ENCODE measurements at regions not wholly inside any gene's neighbourhood (a gene's known extent, or its start where the extent isn't known, plus 50 kb on each side); places are given as distances from the start of the nearest gene placed in this dataset.
"Not testable (repeated sequence)": the region's sequence is repeated elsewhere in the genome, so short reads cannot be mapped to it uniquely, and the experiment has no call there.

- FAIRE-seq: no peak
- no peak for TF ChIP-seq POU2F2 (IDR thresholded peaks at IDR 0.05; ENCODE audit: low read depth, low read length)
- no peak for TF ChIP-seq SPI1 (IDR thresholded peaks at IDR 0.05; ENCODE audit: low read depth, low read length)
- TF ChIP-seq TAF1 (IDR thresholded peaks at IDR 0.05; ENCODE audit: low read depth, low read length): no peak
- TF ChIP-seq POLR2AphosphoS5 (IDR thresholded peaks at IDR 0.05; ENCODE audit: low read depth, low read length): no peak
- no peak for TF ChIP-seq PAX5 (IDR thresholded peaks at IDR 0.05; ENCODE audit: insufficient read depth, low read length, severe bottlenecking)
- no peak for TF ChIP-seq POLR2A (IDR thresholded peaks at IDR 0.05; ENCODE audit: low read depth, low read length)
Measured at GRCh38 chr11:21965221-21965620, 227.7 kb upstream of the ANO5 start.

GRCh38 chr11:21968702-21969101, 224.2 kb upstream of the ANO5 start:
- DNase-seq (ENCODE audit: insufficient read length, low spot score) (no peak), FAIRE-seq (no peak)
- no peak for TF ChIP-seq POLR2AphosphoS5 (IDR thresholded peaks at IDR 0.05; ENCODE audit: low read depth, low read length)
- TF ChIP-seq POU2F2 (IDR thresholded peaks at IDR 0.05; ENCODE audit: low read depth, low read length): no peak

More at GRCh38 chr11:21965221-21965620, 227.7 kb upstream of the ANO5 start:
- no peak for DNase-seq (ENCODE audit: insufficient read length, low spot score)

- DNase-seq (ENCODE audit: insufficient read length, low spot score) (no peak), FAIRE-seq (no peak)
- TF ChIP-seq POLR2A (IDR thresholded peaks at IDR 0.05; ENCODE audit: low read depth, low read length) (no peak), SPI1 (IDR thresholded peaks at IDR 0.05; ENCODE audit: low read depth, low read length) (no peak), PAX5 (IDR thresholded peaks at IDR 0.05; ENCODE audit: insufficient read depth, low read length, severe bottlenecking) (no peak), POU2F2 (IDR thresholded peaks at IDR 0.05; ENCODE audit: low read depth, low read length) (no peak), POLR2AphosphoS5 (IDR thresholded peaks at IDR 0.05; ENCODE audit: low read depth, low read length) (no peak), TAF1 (IDR thresholded peaks at IDR 0.05; ENCODE audit: low read depth, low read length) (no peak)
Measured at GRCh38 chr11:21969841-21970240, 223.0 kb upstream of the ANO5 start.

- TF ChIP-seq POU2F2 (IDR thresholded peaks at IDR 0.05; ENCODE audit: low read depth, low read length) (no peak), POLR2AphosphoS5 (IDR thresholded peaks at IDR 0.05; ENCODE audit: low read depth, low read length) (no peak), PAX5 (IDR thresholded peaks at IDR 0.05; ENCODE audit: insufficient read depth, low read length, severe bottlenecking) (no peak), POLR2A (IDR thresholded peaks at IDR 0.05; ENCODE audit: low read depth, low read length) (no peak), TAF1 (IDR thresholded peaks at IDR 0.05; ENCODE audit: low read depth, low read length) (no peak), SPI1 (IDR thresholded peaks at IDR 0.05; ENCODE audit: low read depth, low read length) (no peak)
- DNase-seq (ENCODE audit: insufficient read length, low spot score) (no peak), FAIRE-seq (no peak)
Measured at GRCh38 chr11:21975242-21975641, 217.6 kb upstream of the ANO5 start.

GRCh38 chr11:21976210-21976609, 216.7 kb upstream of the ANO5 start:
- no peak for FAIRE-seq
- TF ChIP-seq POLR2AphosphoS5 (IDR thresholded peaks at IDR 0.05; ENCODE audit: low read depth, low read length) (no peak), POLR2A (IDR thresholded peaks at IDR 0.05; ENCODE audit: low read depth, low read length) (no peak), SPI1 (IDR thresholded peaks at IDR 0.05; ENCODE audit: low read depth, low read length) (no peak), TAF1 (IDR thresholded peaks at IDR 0.05; ENCODE audit: low read depth, low read length) (no peak), PAX5 (IDR thresholded peaks at IDR 0.05; ENCODE audit: insufficient read depth, low read length, severe bottlenecking) (no peak), POU2F2 (IDR thresholded peaks at IDR 0.05; ENCODE audit: low read depth, low read length) (no peak)
- no peak for DNase-seq (ENCODE audit: insufficient read length, low spot score)

- DNase-seq (ENCODE audit: insufficient read length, low spot score): no peak
- TF ChIP-seq TAF1 (IDR thresholded peaks at IDR 0.05; ENCODE audit: low read depth, low read length) (no peak), SPI1 (IDR thresholded peaks at IDR 0.05; ENCODE audit: low read depth, low read length) (no peak), PAX5 (IDR thresholded peaks at IDR 0.05; ENCODE audit: insufficient read depth, low read length, severe bottlenecking) (no peak), POLR2AphosphoS5 (IDR thresholded peaks at IDR 0.05; ENCODE audit: low read depth, low read length) (no peak), POU2F2 (IDR thresholded peaks at IDR 0.05; ENCODE audit: low read depth, low read length) (no peak), POLR2A (IDR thresholded peaks at IDR 0.05; ENCODE audit: low read depth, low read length) (no peak)
- no peak for FAIRE-seq
Measured at GRCh38 chr11:21983431-21983830, 209.5 kb upstream of the ANO5 start.

GRCh38 chr11:21986361-21986760, 206.5 kb upstream of the ANO5 start:
- DNase-seq (ENCODE audit: insufficient read length, low spot score): no peak
- TF ChIP-seq POLR2AphosphoS5 (IDR thresholded peaks at IDR 0.05; ENCODE audit: low read depth, low read length): no peak
- TF ChIP-seq SPI1 (IDR thresholded peaks at IDR 0.05; ENCODE audit: low read depth, low read length): no peak
- no peak for TF ChIP-seq TAF1 (IDR thresholded peaks at IDR 0.05; ENCODE audit: low read depth, low read length)
- no peak for TF ChIP-seq POLR2A (IDR thresholded peaks at IDR 0.05; ENCODE audit: low read depth, low read length)
- TF ChIP-seq PAX5 (IDR thresholded peaks at IDR 0.05; ENCODE audit: insufficient read depth, low read length, severe bottlenecking): no peak
- no peak for TF ChIP-seq POU2F2 (IDR thresholded peaks at IDR 0.05; ENCODE audit: low read depth, low read length)
- FAIRE-seq: no peak

- TF ChIP-seq POLR2A (IDR thresholded peaks at IDR 0.05; ENCODE audit: low read depth, low read length) (no peak), SPI1 (IDR thresholded peaks at IDR 0.05; ENCODE audit: low read depth, low read length) (no peak)
- FAIRE-seq (no peak), DNase-seq (ENCODE audit: insufficient read length, low spot score) (no peak)
Measured at GRCh38 chr11:21987261-21987660, 205.6 kb upstream of the ANO5 start.

- FAIRE-seq: no peak
- DNase-seq (ENCODE audit: insufficient read length, low spot score): no peak
- TF ChIP-seq POLR2AphosphoS5 (IDR thresholded peaks at IDR 0.05; ENCODE audit: low read depth, low read length): no peak
- TF ChIP-seq SPI1 (IDR thresholded peaks at IDR 0.05; ENCODE audit: low read depth, low read length): no peak
- no peak for TF ChIP-seq TAF1 (IDR thresholded peaks at IDR 0.05; ENCODE audit: low read depth, low read length)
- TF ChIP-seq POLR2A (IDR thresholded peaks at IDR 0.05; ENCODE audit: low read depth, low read length): no peak
- no peak for TF ChIP-seq POU2F2 (IDR thresholded peaks at IDR 0.05; ENCODE audit: low read depth, low read length)
- no peak for TF ChIP-seq PAX5 (IDR thresholded peaks at IDR 0.05; ENCODE audit: insufficient read depth, low read length, severe bottlenecking)
Measured at GRCh38 chr11:21988477-21988876, 204.4 kb upstream of the ANO5 start.

GRCh38 chr11:22001803-22002202, 191.1 kb upstream of the ANO5 start:
- DNase-seq (ENCODE audit: insufficient read length, low spot score); FAIRE-seq: not testable (repeated sequence)

GRCh38 chr11:22006901-22007300, 186.0 kb upstream of the ANO5 start:
- TF ChIP-seq POLR2AphosphoS5 (IDR thresholded peaks at IDR 0.05; ENCODE audit: low read depth, low read length) (no peak), TAF1 (IDR thresholded peaks at IDR 0.05; ENCODE audit: low read depth, low read length) (no peak), POLR2A (IDR thresholded peaks at IDR 0.05; ENCODE audit: low read depth, low read length) (no peak), PAX5 (IDR thresholded peaks at IDR 0.05; ENCODE audit: insufficient read depth, low read length, severe bottlenecking) (no peak), SPI1 (IDR thresholded peaks at IDR 0.05; ENCODE audit: low read depth, low read length) (no peak), POU2F2 (IDR thresholded peaks at IDR 0.05; ENCODE audit: low read depth, low read length) (no peak)
- DNase-seq (ENCODE audit: insufficient read length, low spot score) (no peak), FAIRE-seq (no peak)
